Fibroblast of skin of scalp (primary cell): ENCODE measurements at regions not wholly inside any gene's neighbourhood (a gene's known extent, or its start where the extent isn't known, plus 50 kb on each side); places are given as distances from the start of the nearest gene placed in this dataset.
A peak's percentile ranks its signal among the peaks of the same experiment; 100 is the strongest.
"Not testable (repeated sequence)": the region's sequence is repeated elsewhere in the genome, so short reads cannot be mapped to it uniquely, and the experiment has no call there.

ENCODE experiments used
- DNase-seq: peaks from one replicate; pipeline ENCODE4 v3.0.0-alpha.2; 2013

DNA sequence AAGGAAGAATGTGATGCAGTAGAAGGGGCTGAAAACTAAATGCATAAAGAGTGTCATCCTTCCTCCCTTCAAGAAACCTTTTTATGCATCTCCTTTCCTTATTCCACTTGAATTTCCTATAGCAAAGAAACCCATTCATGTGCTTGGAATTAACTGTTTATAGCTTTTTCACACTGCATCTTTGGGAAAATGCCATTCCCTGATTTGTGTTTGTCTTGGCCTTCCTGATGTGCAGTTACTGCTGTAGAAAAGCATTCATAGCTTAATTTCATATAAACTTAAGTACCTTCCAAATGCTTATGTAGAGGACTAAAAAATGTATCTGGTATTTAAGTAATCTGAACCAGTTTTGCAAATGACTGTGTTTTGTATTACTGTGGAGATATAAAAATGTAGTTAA lies 61.8 kb downstream of the SDR9C7 start:
- peak; percentile 29 for DNase-seq

- no peak for DNase-seq
Measured at GRCh38 chr12:56867216-56867615, 67.0 kb downstream of the SDR9C7 start.

GRCh38 chr12:56866493-56866892 lies 67.7 kb downstream of the SDR9C7 start:
- DNase-seq: no peak

- no peak for DNase-seq
Measured at GRCh38 chr12:56864318-56864717, 69.9 kb downstream of the SDR9C7 start.

DNA sequence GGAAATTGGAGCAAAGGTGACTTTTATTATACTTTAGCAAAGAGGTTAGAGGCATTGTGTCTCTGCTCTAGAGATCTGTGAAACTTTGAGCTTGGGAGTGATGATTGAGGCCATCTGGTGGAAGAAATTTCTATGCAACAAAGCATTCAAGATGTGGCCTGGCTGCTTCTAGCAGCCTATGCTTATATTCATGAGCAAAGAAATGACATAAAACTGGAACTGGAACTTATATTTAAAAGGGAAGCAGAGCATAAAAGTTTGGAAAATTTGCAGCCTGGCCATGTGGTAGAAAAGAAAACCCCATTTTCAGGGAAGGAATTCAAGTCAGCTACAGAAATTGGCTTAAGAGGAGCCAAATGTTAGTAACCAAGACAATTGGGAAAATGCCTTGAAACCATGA lies 70.4 kb downstream of the SDR9C7 start:
- no peak for DNase-seq

- DNase-seq: no peak
Measured at GRCh38 chr12:56862264-56862663, 71.9 kb downstream of the SDR9C7 start.

GRCh38 chr12:56853392-56853978 lies 80.7 kb downstream of the SDR9C7 start:
- DNase-seq: not testable (repeated sequence)

GRCh38 chr12:56851462-56851861 lies 82.7 kb downstream of the SDR9C7 start:
- DNase-seq: no peak

DNA sequence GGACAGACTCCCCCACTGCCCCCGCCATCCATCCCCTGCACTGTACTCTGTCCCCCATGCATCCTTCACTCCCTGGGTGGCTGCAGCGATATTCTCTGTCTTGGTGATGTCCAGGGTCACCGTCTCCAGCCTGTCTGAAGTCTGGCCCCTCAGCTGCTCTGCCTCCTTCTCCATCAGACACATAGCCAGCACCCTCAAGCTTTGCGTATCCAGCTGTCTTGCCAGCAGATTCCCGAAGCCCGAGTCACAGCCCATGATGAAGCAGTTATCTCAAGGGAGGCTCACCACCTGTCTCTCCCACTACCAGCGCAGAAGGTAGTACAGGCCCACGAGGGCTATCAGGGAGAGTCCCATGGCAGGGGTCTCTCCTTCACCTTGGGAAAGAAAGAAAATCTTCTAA lies 77.8 kb downstream of the HSD17B6 start:
- peak; percentile 24 for DNase-seq

GRCh38 chr12:56839915-56840325 lies 76.8 kb downstream of the HSD17B6 start:
- peak; percentile 48 for DNase-seq

DNA sequence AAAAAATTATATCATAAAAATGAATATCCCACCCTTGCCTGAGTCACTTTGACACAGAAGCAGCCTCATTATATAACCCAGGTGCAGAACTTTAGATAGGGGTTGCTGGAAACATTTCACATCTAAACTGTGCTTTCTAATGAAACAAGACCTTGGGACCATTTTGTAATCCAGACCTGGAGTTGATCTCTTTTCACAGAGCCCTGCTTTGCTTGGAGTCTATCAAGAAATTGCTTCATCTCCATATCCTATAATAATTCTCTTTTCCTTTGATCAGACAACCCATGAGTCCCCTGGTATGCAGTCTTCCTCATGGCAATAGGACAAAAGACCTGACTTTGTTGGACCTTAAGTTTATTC lies 76.3 kb downstream of the HSD17B6 start:
- no peak for DNase-seq

DNA sequence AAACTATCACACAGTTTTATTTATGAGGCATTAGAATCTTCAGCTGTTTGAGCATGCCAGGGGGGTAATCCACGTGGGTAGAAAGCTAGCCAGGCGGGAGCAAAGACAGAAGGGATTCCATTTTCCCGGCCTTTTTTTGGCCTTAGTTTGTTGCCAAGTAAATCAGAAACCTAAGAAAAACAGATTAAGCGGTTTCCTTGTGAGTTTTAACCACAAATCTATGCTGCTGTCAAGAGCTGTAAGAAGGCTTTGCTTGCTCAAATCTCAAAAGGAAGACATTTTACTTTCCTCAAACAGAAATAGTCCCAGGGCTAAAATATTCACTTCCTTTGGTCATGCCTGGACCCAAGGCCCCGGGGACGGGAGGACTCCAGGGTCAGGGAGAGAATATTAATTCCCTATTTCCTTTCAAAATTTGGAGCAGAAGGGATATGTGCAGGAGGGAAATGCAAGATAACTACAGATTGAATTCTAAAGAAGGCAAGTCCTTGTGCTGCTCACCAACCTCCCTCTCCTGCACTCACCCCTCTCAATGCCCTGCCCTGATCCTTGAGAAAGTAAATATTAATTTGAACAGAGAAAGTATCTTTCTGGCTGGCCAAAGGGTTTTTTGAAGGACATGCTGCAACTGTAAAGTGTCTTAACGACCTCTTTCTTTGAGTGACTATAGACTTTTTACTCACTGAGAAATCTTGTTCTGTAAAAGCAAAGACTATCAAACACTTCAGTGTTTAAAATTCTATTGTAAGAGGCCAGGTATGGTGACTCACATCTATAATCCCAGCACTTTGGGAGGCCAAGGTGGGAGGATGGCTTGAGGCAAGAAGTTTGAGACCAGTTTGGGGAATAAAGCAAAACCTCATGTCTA lies 75.7 kb downstream of the HSD17B6 start:
- DNase-seq: peak; percentile 39
